Sigmoid colon (tissue), 6 donors: ENCODE measurements at regions not wholly inside any gene's neighbourhood (a gene's known extent, or its start where the extent isn't known, plus 50 kb on each side); places are given as distances from the start of the nearest gene placed in this dataset.

Experiments
- DNase-seq: peaks from one replicate; pipeline ENCODE4 v3.0.0-alpha.2; 2019
- H3K27ac ChIP-seq, 4 donors: fragments of 200-600 bp; sonication (generic); one replicate each; pipeline ENCODE4 v1.5.1; 2016 to 2019; ENCODE audit warnings: mild to moderate bottlenecking in 1 of 4
- H3K27me3 ChIP-seq, 3 donors: fragments of 200-600 bp; sonication (generic); one replicate each; pipeline ENCODE4 v1.5.1; 2019; ENCODE audit warnings: mild to moderate bottlenecking in 1 of 3
- H3K36me3 ChIP-seq, 4 donors: fragments of 200-600 bp; sonication (generic); one replicate each; pipeline ENCODE4 v1.5.1; 2016 to 2019
- H3K4me1 ChIP-seq, 4 donors: fragments of 200-600 bp; sonication (generic); one replicate each; pipeline ENCODE4 v1.5.1; 2017 to 2019
- H3K4me3 ChIP-seq, 4 donors: fragments of 200-600 bp; sonication (generic); one replicate each; pipeline ENCODE4 v1.5.1; 2017 to 2019; ENCODE audit warnings: mild to moderate bottlenecking in 2 of 4, moderate library complexity in 1 of 4
- H3K9me3 ChIP-seq, 4 donors: fragments of 200-600 bp in 3 of 4; sonication (generic) in 3 of 4; one replicate each; pipeline versions ENCODE4 v1.5.1 to v1.6.1; 2013 to 2019
- EP300 ChIP-seq, 4 donors: sonication (generic); formaldehyde crosslinking; IDR thresholded peaks; one replicate each; pipeline ENCODE4 v1.6.1; 2017; ENCODE audit warnings: antibody characterized with exemption in 4 of 4
- POLR2A ChIP-seq, 2 donors: fragments of 450-650 bp; IDR thresholded peaks; one replicate each; pipeline ENCODE4 v1.6.1; 2016; ENCODE audit warnings: antibody characterized with exemption in 2 of 2, mild to moderate bottlenecking in 2 of 2, moderate library complexity in 2 of 2
- POLR2AphosphoS5 ChIP-seq, 4 donors: sonication (generic); formaldehyde crosslinking; IDR thresholded peaks; one replicate each; pipeline ENCODE4 v1.6.1; 2017; ENCODE audit warnings: antibody characterized with exemption in 4 of 4
- WGBS, 2 donors: extraction: QIAGEN DNeasy Blood & Tissue Kit; methylation state at CpG; one replicate each; pipeline ENCODE4 v1.1.7; 2013; 5-methylcytosine and 5-hydroxymethylcytosine counted together
- intact Hi-C: fragments of 100-400 bp; cut with DNase I; formaldehyde crosslinking; loops from one replicate; pipeline ENCODE4 v1.15.1; 2023
- TF ChIP-seq, protein P1 (sequence below), 4 experiments: fragments of 450-650 bp in 3 of 4; fragments of 200-600 bp in 1 of 4; IDR thresholded peaks; one replicate each; pipeline ENCODE4 v1.5.1; 2016 to 2019; ENCODE audit warnings: antibody characterized with exemption in 4 of 4, mild to moderate bottlenecking in 3 of 4, moderate library complexity in 2 of 4
- donor health status: healthy with polysubstance abuse.
- donor health status: healthy.

DNA sequence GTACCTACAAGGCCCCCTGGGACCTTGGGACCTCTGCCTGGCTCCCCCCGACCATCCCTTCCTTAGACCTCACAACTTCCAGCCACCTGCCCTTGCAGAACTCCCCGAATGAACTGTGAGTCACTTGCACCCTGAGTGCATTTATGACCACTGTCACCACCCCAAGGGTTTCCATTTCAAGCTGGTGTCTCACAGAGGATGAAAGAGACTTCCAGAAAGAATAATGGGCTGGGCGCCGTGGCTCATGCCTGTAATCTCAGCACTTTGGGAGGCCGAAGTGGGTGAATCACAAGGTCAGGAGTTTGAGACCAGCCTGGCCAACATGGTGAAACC lies 124.5 kb upstream of the CIBAR2 start:
- Histone ChIP-seq H3K9me3 (no peaks in the 10 kb centered on the region), H3K27me3 (no peaks in the 10 kb centered on the region), H3K27ac (peak overlapping the region in 1 of 4 donors; percentile 85), H3K36me3 (no peaks in the 10 kb centered on the region), H3K4me3 (no peak overlapping the region), H3K4me1 (peaks cover 0 to 70% (median 57%) of the 10 kb centered on the region in 4 donors)
- intact Hi-C loops, result no loop called here
- no peak for DNase-seq
- no peak for TF ChIP-seq POLR2A (IDR thresholded peaks at IDR 0.05)
- peak in 1 of 4 donors; percentile 7 for TF ChIP-seq POLR2AphosphoS5 (IDR thresholded peaks at IDR 0.05)
- 53 to 83% methylated on average over 5 of the region's 5 CpGs for WGBS, 2 donors

DNA sequence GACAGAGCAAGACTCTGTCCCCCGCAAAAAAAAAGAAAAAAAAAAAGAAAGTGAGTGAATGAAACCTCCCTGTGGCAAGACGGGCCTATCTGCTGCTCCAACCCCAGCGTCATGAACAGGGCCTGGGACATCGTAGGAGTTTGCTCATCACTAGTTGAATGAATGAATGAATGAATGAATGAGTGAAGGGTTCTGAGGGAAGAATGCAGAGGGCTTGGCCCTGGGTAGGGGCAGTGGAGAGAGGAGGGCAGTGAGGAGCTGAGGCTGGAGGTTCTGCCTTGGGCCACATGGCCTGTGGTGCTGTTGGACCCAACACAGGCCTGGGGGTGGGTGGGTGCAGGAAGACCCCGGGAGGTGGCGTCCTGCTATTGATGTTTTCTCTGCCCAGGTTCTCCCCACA lies 125.5 kb upstream of the CIBAR2 start:
- no peaks in the 10 kb centered on the region for H3K27me3 ChIP-seq
- peaks cover 0 to 59% (median 47%) of the 10 kb centered on the region in 4 donors for H3K4me1 ChIP-seq
- no peak for TF ChIP-seq POLR2A (IDR thresholded peaks at IDR 0.05)
- TF ChIP-seq EP300 (IDR thresholded peaks at IDR 0.05), result no peak
- intact Hi-C loops, result loop anchor here (2.0 kb wide), 1 partner anchor 123 kb away; no protein-coding TSS in a partner anchor
- no peak overlapping the region for H3K4me3 ChIP-seq
- H3K9me3 ChIP-seq, result no peaks in the 10 kb centered on the region
- H3K27ac ChIP-seq, result peak overlapping the region; percentile 54 to 62 (median 56)
- no peak for DNase-seq
- H3K36me3 ChIP-seq, result no peaks in the 10 kb centered on the region
- WGBS, 2 donors, result 69 to 82% methylated on average over 6 of the region's 6 CpGs

- H3K4me1 ChIP-seq, result peaks cover 0 to 55% (median 43%) of the 10 kb centered on the region in 4 donors
- peak; percentile 93 for DNase-seq
Measured at GRCh38 chr16:85238233-85238647, 126.0 kb upstream of the CIBAR2 start.

DNA sequence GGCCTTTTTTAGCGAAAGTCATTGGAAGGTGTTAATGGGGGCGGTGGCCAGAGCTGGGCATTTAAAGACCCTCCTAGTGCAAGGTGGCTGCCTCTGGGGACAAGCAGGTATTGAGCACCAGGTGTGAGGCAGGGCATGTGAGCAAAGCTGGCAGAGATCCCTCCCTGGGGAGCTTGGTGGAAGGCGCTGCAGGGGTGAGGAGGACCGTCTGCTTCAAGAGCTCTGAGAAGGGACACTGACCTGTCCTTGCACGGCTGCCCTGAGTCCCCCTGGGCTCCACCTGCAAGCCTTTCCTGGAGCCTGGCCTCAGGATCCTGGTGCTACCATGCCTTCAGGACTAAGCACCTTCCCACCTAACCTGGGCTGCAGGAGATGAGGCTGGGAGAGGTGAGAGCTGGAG lies 127.0 kb upstream of the CIBAR2 start:
- intact Hi-C loops, result loop anchor here (2.0 kb wide), 1 partner anchor 124 kb away; no protein-coding TSS in a partner anchor
- DNase-seq, result peak; percentile 62
- Histone ChIP-seq H3K36me3 (no peaks in the 10 kb centered on the region), H3K4me3 (no peak overlapping the region), H3K4me1 (peaks cover 0 to 45% (median 38%) of the 10 kb centered on the region in 4 donors), H3K9me3 (no peaks in the 10 kb centered on the region), H3K27me3 (no peaks in the 10 kb centered on the region), H3K27ac (no peak overlapping the region)
- TF ChIP-seq EP300 (IDR thresholded peaks at IDR 0.05), result no peak
- TF ChIP-seq POLR2AphosphoS5 (IDR thresholded peaks at IDR 0.05), result no peak
- no peak for TF ChIP-seq POLR2A (IDR thresholded peaks at IDR 0.05)
- TF ChIP-seq, protein P1, sequence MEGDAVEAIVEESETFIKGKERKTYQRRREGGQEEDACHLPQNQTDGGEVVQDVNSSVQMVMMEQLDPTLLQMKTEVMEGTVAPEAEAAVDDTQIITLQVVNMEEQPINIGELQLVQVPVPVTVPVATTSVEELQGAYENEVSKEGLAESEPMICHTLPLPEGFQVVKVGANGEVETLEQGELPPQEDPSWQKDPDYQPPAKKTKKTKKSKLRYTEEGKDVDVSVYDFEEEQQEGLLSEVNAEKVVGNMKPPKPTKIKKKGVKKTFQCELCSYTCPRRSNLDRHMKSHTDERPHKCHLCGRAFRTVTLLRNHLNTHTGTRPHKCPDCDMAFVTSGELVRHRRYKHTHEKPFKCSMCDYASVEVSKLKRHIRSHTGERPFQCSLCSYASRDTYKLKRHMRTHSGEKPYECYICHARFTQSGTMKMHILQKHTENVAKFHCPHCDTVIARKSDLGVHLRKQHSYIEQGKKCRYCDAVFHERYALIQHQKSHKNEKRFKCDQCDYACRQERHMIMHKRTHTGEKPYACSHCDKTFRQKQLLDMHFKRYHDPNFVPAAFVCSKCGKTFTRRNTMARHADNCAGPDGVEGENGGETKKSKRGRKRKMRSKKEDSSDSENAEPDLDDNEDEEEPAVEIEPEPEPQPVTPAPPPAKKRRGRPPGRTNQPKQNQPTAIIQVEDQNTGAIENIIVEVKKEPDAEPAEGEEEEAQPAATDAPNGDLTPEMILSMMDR (IDR thresholded peaks at IDR 0.05), result no peak
- WGBS, 2 donors, result 72 to 89% methylated on average over 5 of the region's 5 CpGs

More at GRCh38 chr16:85238233-85238647, 126.0 kb upstream of the CIBAR2 start:
- H3K27ac ChIP-seq, result peak overlapping the region; percentile 54 to 62 (median 56)
- no peaks in the 10 kb centered on the region for H3K27me3 ChIP-seq
- intact Hi-C loops, result loop anchor here (2.0 kb wide), 1 partner anchor 123 kb away; no protein-coding TSS in a partner anchor
- no peaks in the 10 kb centered on the region for H3K36me3 ChIP-seq
- TF ChIP-seq POLR2A (IDR thresholded peaks at IDR 0.05), result no peak
- peak in 3 of 4 donors; percentile 37 to 55 (median 47) for TF ChIP-seq POLR2AphosphoS5 (IDR thresholded peaks at IDR 0.05)
- TF ChIP-seq, protein P1 (IDR thresholded peaks at IDR 0.05), result no peak
- peak in 1 of 4 donors; percentile 3 for TF ChIP-seq EP300 (IDR thresholded peaks at IDR 0.05)
- 52 to 66% methylated on average over 17 of the region's 17 CpGs for WGBS, 2 donors
- no peak overlapping the region for H3K4me3 ChIP-seq
- H3K9me3 ChIP-seq, result no peaks in the 10 kb centered on the region

DNA sequence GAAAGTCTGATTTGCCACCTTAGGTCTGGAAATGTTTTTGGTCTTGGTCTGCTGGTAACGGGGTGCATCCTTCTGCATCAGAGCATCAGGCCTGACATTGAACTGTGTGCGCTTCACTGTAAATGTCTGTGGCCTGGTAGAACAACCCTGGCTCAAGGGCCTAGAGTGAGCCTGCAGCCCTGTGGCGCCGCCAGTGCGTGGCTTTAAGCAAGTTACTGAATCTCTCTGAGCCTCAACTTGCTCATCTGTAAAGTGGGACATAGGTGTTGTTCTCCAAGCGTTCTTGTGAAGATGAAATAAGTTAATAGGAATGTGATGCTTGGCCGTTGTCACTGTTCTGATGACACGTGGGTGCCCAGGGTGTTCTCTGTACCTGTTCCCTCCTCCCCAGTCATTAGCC lies 127.6 kb upstream of the CIBAR2 start:
- H3K9me3 ChIP-seq, result no peaks in the 10 kb centered on the region
- intact Hi-C loops, result loop anchor here (2.0 kb wide), 1 partner anchor 125 kb away; no protein-coding TSS in a partner anchor
- H3K27me3 ChIP-seq, result no peaks in the 10 kb centered on the region
- 86 to 90% methylated on average over 8 of the region's 8 CpGs for WGBS, 2 donors
- H3K36me3 ChIP-seq, result no peaks in the 10 kb centered on the region
- no peak for DNase-seq
- no peak overlapping the region for H3K27ac ChIP-seq
- H3K4me1 ChIP-seq, result peaks cover 0 to 39% (median 32%) of the 10 kb centered on the region in 4 donors
- no peak overlapping the region for H3K4me3 ChIP-seq
- TF ChIP-seq POLR2AphosphoS5 (IDR thresholded peaks at IDR 0.05) (no peak), POLR2A (IDR thresholded peaks at IDR 0.05) (no peak), EP300 (IDR thresholded peaks at IDR 0.05) (no peak)
- TF ChIP-seq, protein P1 (IDR thresholded peaks at IDR 0.05), result no peak
